ENCODE measurements at regions not wholly inside any gene's neighbourhood (a gene's known extent, or its start where the extent isn't known, plus 50 kb on each side); places are given as distances from the start of the nearest gene placed in this dataset.

DNA sequence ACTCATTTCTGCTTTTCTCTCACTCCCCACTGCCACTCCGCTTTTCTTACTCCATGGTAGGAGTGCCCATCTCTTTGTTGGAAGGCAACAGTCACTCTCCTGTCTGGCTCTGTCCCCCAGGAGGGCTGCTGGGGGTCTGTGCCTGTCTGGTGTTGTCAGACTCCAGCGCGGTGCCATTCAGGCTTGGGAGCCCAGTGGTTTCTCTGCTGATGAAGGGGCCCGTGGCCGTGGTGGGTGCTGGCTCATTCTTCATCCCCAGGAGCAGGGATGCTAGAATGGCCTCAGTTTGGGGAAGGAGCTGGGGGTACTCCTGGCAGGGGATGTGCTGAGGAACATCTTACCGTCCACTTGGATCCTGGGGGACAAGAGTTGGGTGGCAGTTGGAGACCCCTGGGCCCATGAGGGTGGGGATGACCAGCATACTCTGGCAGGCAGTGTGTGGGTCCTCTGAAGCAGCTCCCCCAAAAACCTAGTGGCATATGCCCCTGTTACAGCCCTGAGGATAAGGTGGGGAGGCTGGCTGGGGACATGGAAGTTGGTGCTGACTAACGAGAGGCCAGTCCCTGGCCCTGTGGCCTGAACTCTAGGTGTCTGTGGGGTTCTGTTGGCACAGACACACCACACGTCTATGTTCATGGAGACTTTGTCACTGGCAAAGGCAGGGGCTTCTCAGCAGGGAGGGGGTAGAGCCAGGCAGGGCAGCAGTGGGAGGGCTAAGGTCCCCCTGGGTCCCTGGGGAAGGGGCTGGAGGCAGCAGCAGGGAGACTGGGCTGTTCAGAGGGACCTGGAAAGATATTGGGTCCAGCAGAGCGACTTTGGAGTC lies 102.8 kb upstream of the RET start:
- FAIRE-seq = no peak

DNA sequence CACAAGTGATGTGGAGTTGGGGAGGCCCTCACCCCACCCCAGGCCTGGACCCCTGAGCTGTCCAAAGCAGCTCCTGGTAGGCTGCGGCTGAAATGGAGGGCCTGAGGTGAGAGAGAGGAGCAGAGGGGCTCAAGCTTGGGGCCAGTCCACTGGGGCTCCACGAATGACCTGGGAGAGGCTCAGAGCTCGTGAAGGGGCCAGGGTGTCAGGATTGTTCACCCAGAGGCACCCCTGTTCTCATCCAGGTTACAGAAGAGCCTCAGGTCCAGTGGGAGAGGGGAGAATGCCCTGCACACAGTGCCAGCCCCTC lies 102.2 kb upstream of the RET start:
- FAIRE-seq = no peak

DNA sequence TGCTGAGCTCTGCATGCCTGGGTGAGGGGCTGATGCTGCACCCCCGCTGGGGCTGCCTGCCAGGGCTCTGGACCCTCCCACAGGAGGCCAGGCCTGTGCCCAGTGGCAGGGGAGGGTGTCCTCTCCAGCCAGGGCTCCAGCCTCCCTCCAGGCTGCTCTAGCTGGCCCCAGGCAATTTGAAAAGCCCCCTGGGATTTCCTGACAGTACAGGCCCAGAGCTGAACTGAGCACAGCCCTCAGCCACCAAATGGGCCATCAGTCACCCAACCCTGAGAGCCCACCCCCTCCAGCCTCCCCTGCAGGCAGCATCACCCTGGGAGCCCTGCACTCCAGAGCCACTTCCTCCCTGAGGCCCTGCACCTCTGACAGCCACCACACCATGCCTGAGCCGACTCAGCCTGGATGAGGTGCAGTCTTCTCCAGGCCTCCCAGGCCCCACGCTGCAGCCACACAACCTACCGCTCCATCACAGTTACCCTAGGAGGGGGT lies 101.8 kb upstream of the RET start:
- no peak for FAIRE-seq

DNA sequence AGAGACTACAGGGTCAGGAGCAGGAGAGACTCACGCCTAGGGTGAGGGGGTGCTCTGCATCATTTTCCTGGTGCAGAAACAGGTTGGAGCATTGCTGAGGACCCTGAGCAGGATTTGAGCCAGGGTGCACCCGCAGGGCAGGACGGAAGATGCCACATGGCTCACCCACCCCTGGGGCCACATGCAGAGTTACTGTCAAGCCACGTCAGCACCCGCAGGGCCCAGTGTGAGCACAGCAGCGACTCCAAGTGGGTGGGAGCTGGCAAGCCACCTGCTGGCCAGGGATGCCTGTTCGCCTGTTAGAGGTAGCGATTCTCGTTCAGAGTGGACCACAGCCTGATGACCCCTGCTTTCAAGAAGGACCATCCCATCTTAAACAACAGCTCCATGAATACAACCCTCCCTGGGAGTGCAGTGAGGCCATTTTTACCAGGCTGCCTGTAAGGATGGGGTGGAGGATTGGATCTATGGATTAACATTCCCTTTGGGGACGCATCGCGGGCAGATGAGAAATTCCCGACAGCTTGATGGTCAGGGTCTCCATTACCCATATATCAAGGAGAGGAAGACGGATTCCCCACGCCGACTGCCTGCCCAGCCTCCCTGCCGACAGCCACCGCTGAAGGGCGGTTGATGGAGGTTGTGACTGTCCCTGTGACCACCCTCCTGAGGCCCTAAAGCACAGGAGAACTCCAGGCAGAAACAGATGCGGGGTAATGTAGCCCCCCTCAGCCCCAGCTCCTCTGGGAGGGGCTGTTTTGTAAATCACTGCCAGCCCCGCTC lies 101.1 kb upstream of the RET start:
- FAIRE-seq = no peak

DNA sequence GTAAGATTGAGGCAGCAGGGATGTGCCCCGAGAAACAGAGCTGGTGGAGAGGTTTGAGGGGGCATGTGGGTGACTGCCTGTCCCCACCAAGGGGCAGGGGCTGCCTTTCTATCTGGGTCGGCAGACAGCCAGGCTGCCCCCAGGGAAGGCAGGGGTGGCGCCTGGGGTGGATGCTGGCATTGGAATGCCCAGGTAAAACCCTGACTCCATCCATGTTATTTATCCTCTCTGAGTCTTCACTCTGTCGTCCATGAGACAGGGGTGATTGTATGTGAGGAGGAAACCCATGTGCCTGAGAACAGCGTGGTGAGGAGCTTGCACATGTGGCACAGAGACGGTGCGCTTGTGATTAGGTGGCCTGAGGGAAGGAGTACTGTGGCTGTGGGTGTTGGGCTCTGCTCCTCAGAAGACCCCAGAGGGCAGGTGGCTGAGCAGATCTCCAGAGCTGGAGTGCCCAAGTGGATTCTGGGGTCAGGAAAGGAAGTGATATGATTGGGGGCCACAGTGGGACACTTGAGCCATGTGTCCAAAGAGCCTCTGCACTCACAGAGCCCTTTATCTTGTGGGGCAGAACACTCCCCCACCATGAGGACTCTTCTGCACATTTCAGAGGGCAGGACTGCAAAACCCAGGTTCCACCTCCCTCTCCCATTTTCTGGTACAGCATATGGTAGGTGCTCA lies 100.4 kb upstream of the RET start:
- no peak for FAIRE-seq

DNA sequence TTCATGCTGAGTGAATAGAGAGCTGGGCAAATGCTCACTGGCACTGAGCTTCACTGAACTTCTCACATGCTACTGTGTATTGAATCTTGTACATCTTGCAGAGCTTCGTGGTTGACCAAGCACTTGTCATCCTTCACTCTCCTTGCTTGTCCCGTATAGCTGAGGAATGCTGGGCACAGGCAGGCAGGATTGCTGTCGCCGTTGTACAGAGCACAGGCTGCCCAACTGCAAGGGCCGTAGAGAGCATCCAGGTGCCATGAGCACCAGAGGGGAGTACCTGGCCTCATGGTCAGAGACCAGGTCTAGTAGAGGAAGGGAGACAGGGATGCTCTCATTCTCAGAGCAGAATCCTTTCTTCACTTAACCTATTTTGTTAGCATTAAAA lies 99.8 kb upstream of the RET start:
- FAIRE-seq = no peak

DNA sequence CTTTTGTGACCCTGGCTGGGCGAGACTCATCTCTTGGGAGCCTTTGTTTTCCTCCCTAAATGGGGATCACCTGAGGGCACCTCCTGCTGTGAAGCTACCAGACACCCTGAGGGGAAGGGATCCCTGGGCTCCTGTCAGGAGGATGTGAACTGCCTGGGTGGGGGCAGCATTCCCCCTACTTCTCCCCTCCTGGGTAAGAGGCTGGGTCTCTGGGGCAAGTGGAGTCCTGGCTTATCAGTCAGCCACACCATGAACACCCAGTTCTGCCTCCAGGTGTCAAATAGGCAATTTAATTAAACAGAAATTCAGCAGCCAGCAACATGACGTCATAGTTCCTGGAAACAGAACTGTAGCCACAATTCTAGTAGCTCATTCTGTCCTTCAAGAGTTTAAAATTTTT lies 97.7 kb upstream of the RET start:
- FAIRE-seq = no peak

DNA sequence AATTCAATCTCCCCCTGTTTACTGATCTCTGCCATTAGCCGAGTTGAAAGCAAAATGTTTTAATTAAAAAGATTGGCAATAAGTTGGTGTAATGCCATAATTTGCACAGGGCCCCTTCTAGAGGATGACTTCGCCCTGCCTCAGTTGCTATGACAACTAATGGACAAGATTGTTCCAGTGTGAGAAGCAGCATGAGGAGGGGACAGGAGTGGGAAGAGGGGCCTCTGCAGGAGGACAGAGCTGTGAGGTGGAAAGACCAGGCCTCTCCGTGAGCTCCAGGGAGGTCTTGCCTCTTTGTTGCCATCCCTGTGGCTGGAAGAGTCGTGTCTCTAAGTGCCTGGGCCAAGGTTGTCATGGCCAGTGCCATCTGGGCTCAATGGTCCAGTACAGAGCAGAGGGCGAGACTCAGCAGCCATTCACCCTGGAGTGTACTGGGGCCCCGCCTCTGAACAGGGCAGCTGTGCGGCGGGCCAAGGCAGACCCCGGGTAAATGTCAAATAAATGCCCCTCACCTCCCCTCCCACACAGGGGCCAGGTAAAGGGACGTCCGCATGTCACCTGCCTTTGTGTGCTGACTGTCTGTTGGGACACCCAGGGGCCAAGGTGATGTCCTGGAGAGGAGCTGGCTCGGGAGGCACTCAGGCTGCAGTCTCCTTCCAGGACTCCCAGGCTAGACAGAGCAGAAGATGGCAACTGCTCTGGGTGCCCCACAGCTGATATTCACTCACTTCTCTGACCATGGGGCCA lies 97.0 kb upstream of the RET start:
- no peak for FAIRE-seq

DNA sequence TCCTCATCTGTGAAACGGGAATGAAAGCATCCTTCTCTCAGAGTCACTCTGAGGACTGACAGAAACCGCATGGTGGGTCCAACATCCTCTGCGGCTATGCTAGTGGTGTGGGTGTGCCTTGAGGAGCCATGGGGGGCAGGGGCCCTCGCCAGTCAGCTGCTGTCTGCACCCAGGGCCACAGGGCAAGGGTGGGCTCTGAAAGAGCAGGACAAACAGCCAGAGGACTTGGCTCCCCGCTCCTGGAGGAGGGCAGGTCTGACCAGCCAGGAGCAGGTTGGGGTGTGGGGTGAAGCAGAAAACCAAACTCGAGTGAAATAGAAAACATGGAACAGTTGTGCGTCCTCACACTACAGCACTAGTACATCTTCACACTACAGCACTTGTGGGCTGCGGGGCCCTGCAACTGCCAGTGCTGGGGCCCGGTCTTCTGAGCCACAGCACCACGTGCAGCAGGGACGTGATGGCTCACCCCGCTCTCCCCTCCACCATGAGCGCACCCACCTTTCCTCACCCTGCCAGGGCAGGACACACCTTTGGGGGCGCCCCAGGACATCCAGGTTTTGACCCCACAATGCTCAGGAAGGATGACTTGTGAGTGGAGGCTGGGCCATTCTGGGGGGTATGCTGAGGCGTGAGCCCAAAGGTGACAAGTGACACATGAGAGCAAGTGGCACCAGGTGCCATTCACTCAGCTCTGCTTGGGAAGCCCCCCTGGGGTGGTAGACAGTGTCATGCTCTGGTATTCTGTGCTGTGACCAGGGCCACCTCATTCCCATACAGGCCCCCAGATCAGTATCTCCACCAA lies 96.1 kb upstream of the RET start:
- FAIRE-seq = no peak

DNA sequence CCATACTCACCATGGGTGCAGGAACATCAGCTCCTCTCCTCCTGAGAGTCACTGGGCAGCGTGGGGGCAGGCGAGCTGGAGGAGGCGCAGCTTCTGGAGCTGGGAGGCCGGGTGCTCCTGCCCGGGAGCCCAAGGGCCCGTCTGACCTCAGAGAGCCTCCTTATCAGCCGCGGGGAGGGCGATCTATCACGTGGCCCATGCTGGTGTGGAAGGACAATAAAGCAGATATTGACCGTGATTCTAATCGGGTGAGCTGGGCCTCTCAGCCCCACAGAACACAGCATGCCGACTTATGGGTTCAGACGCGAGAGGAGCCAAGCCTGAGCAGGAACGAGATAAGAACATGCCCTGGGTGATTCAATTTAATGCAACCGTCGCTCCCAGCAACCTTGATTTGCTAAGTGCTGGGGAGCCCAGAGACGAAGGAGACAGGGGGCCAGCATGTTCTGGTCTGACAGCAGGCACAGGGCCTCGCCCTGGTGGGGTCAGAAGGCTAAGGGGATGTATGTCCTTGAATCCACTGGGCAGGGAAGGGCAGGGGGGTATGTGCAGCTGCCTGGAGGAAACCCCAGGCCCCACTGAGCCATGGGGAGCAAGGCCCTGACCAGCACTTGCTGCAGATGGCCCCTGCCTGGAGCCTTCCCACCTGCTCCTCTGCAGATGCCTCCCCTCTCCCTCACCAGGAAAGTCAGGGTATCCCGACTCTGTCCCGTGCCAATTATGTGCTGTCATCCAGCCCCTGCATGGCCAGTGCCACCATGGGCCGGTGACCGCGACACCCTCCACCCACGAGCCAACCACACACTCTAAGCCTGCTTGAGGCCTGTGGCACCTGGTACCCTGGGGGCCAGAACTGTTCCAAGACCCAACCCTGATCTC lies 95.3 kb upstream of the RET start:
- no peak for FAIRE-seq

DNA sequence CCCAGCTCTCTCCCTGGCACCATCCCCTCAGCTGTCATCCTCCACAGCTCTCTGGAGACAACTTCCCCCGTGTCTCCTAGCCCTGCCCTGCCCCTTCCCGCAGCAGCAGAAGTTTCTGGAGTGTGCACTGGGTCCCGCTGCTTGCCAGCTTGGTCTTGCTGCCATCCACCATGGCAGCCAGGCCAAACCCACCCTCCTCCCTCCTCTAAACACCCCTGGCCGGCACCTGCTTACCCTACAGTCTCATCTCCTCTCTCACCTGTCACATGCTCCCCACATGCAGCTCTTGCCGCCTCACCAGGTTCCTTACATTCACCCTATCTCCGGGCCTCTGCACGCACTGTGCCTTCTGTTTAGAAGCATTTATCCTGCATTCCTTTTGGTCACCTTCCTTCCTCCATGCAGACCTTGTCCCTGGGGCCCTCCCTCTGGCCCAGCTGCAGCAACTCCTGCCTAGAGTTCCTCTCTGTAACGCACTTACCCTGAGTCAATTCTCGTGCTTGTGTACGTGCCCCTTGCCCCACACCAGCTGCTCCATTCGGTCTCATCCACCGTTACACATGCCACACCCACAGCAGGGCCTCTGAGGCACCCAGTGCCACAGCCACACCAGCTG lies 93.9 kb upstream of the RET start:
- FAIRE-seq = no peak

DNA sequence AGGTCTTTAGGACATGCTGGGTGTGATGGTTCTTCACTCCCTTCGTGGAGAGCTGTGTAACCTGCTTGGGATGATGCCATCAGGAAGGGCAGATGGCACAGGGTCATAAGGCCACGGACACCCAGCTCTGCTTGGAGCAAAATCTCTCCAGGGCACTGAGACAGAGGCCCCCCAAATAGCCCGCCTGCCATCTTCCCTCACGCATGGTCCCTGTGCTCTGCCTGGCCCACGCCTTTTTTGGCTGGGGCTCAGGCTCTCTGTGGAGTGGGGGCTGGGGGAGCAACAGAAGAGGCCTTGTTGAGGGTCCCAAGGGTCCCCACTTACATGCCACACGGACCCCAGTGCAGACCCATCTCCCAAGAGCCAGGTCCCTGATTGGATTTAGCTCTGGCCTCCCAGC lies 93.3 kb upstream of the RET start:
- no peak for FAIRE-seq

DNA sequence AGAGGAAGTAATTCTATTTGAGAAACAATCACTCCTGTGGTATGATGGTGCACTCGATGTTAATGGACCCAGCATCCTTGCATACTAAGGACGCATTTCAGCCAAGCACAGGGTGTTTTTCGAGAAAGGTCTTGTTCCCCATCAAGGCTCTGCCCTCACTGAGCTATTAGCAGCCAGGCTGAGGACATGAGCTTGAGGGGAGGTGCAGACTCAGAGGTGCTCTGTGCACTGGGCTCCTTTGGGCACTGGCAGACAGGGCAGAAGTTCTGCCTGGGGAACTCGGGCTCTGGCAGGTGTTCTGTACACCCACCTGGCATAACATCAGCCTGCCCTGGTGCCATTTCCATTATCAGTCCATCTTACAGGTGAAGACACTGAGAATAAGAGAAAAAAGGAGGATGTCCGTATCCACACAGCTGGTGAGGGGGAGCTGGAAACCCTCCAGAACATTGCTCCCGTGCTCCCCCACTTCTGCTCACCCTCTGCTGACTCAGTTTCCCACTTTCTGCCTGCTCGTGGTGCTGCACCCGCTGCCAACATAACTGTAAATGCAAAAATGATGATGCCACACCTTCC lies 92.7 kb upstream of the RET start:
- no peak for FAIRE-seq

DNA sequence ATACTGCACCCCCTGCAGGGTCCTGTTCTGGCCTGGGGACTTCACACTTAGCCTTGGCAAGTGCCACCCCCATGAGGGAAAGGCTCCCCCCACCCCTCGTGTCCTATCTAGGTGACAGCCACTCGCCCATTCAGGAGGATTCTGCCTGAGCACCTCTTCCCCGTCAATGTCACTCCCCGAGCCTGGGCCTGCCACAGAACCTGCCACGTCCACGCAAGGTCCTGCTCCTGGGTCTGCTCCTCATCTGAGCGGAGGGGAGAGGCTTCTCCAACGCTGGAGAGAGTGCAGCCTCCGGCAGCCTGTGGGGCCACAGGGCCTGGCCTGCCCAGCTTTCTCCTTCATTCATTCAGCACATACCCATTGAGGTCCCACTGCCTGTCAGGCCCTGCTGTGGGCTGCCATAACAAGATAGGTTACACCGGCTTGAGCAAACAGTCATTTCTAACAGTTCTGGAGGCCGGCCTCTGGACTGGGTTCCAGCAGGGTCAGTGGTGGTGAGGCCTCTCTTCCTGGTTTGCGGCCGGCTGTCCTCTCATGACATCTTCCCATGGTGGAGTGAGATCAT lies 92.0 kb upstream of the RET start:
- FAIRE-seq = no peak

DNA sequence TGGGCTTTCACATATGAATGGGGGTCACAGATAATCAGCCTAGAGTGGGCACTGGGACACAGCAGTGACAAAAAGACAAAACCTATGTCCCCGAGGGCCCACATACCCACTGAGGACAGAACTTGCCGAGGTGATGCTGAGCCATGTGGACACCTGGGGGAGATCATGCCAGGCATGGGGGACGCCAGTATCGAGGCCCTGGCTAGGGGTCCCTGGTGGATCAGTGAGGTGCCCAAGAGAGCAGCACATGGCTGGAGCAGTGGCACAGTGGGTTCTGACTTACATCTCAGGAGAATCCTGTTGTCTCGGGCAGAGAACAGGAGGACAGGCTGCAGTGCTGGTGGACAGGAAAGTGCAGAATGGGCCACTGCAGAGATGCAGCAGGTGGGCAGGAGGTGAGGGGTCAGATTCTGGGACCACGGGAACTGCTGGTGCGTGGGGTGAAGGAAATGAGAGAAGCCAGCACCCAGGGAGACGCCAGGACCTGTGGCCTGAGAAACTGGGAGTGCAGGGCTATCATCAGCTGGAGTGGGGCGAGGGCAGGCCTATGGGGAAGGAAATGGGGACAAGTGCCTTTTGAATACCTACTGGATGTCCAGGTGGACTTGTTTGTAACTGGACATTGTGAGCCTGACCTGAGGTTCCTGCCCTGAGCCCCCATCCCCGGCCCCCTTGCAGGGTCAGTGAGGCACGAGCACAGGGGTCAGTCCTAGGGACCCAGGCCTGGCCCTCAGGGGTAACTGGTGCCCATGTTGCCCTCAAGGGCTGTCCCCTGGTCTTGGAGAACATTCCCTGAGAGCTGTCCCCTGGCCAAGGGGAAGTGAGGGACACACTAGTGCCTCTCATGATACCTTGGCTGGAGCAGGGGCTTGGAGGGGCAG lies 91.2 kb upstream of the RET start:
- FAIRE-seq = no peak

DNA sequence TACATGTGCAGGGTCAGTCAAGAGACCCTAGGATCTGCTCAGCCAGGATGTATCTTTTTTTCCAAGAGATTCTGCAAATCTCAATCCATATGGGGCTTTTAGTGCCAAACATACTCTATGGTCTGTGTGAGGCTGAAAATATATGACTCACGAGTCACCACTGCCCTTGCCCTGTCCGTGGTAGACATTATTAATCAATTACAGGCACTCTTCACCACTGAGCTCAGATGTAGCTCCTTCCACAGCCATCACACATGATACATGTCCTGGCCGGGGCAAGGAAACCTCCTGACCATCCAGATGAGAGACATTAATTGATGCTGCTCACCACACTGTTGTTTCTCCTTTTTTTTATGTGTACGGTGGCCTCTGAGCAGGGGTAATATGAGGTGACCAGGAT lies 90.2 kb upstream of the RET start:
- no peak for FAIRE-seq

DNA sequence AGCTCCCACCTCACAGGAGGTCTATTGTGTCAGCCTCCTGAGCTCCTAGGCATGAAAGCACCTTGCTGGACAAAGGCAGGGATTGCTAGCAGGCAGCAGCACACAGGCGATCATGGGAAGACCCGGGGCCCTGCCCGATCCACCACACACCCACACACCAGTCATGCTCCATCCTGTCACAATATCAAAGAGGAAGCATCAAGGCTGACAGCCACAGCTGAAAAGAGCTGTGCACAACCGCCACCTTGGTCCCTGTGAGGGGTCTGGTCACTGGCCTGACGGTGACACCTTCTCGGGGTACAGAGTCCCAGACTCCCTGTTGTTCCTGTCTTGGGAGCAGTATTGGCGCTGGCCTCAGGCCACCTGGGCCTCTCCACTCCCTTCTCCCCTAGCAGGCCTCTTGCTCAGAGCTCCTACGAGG lies 89.7 kb upstream of the RET start:
- no peak for FAIRE-seq

DNA sequence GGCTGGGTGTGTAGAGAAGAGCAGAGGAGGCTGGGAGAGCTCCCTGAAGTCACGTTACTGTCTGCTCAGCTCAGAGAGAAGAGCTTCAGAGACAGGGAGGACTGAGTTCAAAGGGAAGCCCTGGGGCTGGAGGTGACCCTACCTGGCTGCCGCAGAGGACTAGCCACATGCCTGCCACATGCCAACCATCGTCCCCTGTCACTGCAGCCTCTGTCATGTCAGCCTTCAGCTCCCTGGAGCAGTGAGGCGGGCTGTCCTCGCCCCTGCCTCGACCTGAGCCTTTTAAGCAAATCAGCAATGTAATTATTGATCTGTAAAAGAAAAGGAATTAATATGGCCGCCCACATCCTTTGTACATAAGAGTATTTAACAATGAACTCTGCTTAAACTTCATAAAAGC lies 89.3 kb upstream of the RET start:
- no peak for FAIRE-seq

DNA sequence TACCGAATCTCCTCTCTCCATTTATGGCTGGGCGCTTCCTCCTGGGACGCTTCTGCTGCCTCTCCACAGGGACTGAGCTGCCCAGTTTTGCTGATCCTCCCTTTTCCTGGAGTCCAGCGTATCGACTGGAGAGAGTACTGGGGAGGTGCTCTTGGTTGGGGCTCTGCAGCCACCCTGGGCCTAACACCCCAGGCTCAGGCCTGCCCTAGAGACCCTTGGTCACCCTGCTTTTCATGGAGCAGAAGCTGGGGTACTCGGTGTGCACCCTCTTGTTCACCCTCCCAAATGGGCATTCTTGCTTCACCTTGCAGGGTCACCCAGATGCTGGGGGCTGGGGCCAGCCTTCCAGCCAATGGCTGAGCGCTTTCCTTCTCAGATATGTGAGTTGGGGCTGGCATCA lies 88.8 kb upstream of the RET start:
- no peak for FAIRE-seq

Data from G401.6 (cell line).